HepG2 (cell line): ENCODE measurements at regions not wholly inside any gene's neighbourhood (a gene's known extent, or its start where the extent isn't known, plus 50 kb on each side); places are given as distances from the start of the nearest gene placed in this dataset.

ENCODE experiments used
- ATAC-seq: fragments of 200-7000 bp; cut with Tn5 transposase; 3 replicates; pipeline ENCODE4 v1.9.1; 2020; ENCODE audit warnings: mild to moderate bottlenecking, moderate library complexity
- BruUV-seq: library from RNA; stranded (reverse); fragments of 400-500 nt; replicated peaks from 2 replicates; lab custom pipeline; 2021; lab: Mats Ljungman, UMichigan
- CTCF ChIA-PET: fragments of 300-600 bp; formaldehyde crosslinking; extraction: SDS; loops from one replicate; lab custom pipeline; 2021; ENCODE audit warnings: low total read pairs, inconsistent platforms, low intra/inter-chr PET ratio; lab: Yijun Ruan, JAX
- POLR2A ChIA-PET: fragments of 350-600 bp; sonication (Branson Sonifier 250); formaldehyde crosslinking; loops from one replicate; lab custom pipeline; 2020; ENCODE audit warnings: antibody characterized with exemption, inconsistent platforms; lab: Yijun Ruan, JAX
- DNase-seq: peaks from one replicate; pipeline ENCODE4 v3.0.0-alpha.2; 2015; ENCODE audit warnings: low spot score
- FAIRE-seq: peaks from 3 replicates; lab custom pipeline; 2011; peaks lifted over from hg19 to GRCh38; lab: Jason Lieb, UNC
- H2AFZ ChIP-seq: one replicate; pipeline ENCODE4 v1.6.1; 2011; ENCODE audit warnings: low read length, inconsistent platforms
- H3K27ac ChIP-seq: fragments of 300-600 bp; 3 replicates; pipeline ENCODE4 v1.8.0; 2011; ENCODE audit warnings: mixed run types, mild to moderate bottlenecking, mixed read lengths, low read length, inconsistent platforms; ENCODE audit not compliant: insufficient read depth; ENCODE audit errors: extremely low read length
- H3K27me3 ChIP-seq, 2 experiments: fragments of 200-600 bp in 1 of 2; 2 replicates in 1 of 2; 3 replicates in 1 of 2; pipeline versions ENCODE4 v1.6.0 to v1.8.0; 2011; ENCODE audit warnings: low read length in 2 of 2, mild to moderate bottlenecking in 2 of 2, moderate library complexity in 2 of 2, inconsistent platforms in 1 of 2; ENCODE audit not compliant: insufficient read depth in 2 of 2, control insufficient read depth in 1 of 2
- H3K36me3 ChIP-seq, 2 experiments: fragments of 200-600 bp in 1 of 2; replicated peaks in 1 of 2; 2 replicates in 1 of 2; 3 replicates in 1 of 2; pipeline versions ENCODE4 v1.5.1 to v1.8.0; 2011; ENCODE audit warnings: low read length in 2 of 2, inconsistent platforms in 1 of 2; ENCODE audit not compliant: insufficient read depth in 2 of 2, control insufficient read depth in 1 of 2
- H3K4me1 ChIP-seq: 2 replicates; pipeline ENCODE4 v1.5.1; 2012; ENCODE audit warnings: low read length, inconsistent platforms; ENCODE audit not compliant: insufficient read depth
- H3K4me2 ChIP-seq: 2 replicates; pipeline ENCODE4 v1.6.0; 2011; ENCODE audit warnings: low read depth, low read length, inconsistent platforms
- H3K4me3 ChIP-seq, 3 experiments: fragments of 200-600 bp in 1 of 3; sonication (generic), shearing (Covaris generic) in 1 of 3; replicated peaks in 1 of 3; 2 replicates each; pipeline ENCODE4 v1.5.1; 2011 to 2016; ENCODE audit warnings: low read length in 3 of 3, inconsistent platforms in 2 of 3, low read depth in 2 of 3, mild to moderate bottlenecking in 2 of 3, control low read depth in 1 of 3, mixed read lengths in 1 of 3; ENCODE audit not compliant: insufficient read depth in 1 of 3
- H3K79me2 ChIP-seq: one replicate; pipeline ENCODE4 v1.6.1; 2011; ENCODE audit warnings: low read length, inconsistent platforms; ENCODE audit not compliant: insufficient read depth
- H3K9ac ChIP-seq: 2 replicates; pipeline ENCODE4 v1.6.0; 2011; ENCODE audit warnings: mild to moderate bottlenecking, low read depth, low read length, inconsistent platforms; ENCODE audit not compliant: insufficient read depth
- H3K9me3 ChIP-seq: 2 replicates; pipeline ENCODE4 v1.5.1; 2012; ENCODE audit warnings: mild to moderate bottlenecking, low read length
- H4K20me1 ChIP-seq: 2 replicates; pipeline ENCODE4 v1.6.0; 2011; ENCODE audit warnings: inconsistent platforms, mild to moderate bottlenecking, low read length, moderate library complexity; ENCODE audit not compliant: insufficient read depth
- ARNT ChIP-seq: fragments of 450-650 bp; IDR thresholded peaks from 2 replicates; pipeline ENCODE4 v1.6.1; 2017
- CERS6 ChIP-seq: sonication (generic); formaldehyde crosslinking; IDR thresholded peaks from 2 replicates; pipeline ENCODE4 v1.5.0; 2020; ENCODE audit warnings: missing genetic modification reagents
- HNRNPH1 ChIP-seq: fragments of 200-400 bp; formaldehyde crosslinking; optimal IDR thresholded peaks from 2 replicates; pipeline ENCODE3; 2017; ENCODE audit warnings: mild to moderate bottlenecking, low read depth, low read length
- ISX ChIP-seq: sonication (generic); formaldehyde crosslinking; conservative IDR thresholded peaks from 2 replicates; pipeline ENCODE4 v1.5.0; 2020; ENCODE audit warnings: missing genetic modification reagents
- NFYB ChIP-seq: sonication (generic); formaldehyde crosslinking; IDR thresholded peaks from 2 replicates; pipeline ENCODE4 v1.4.0; 2020; ENCODE audit warnings: missing genetic modification reagents
- PLRG1 ChIP-seq: fragments of 450-650 bp; conservative IDR thresholded peaks from 2 replicates; pipeline ENCODE4 v1.6.1; 2016
- SMC3 ChIP-seq: IDR thresholded peaks from 2 replicates; pipeline ENCODE4 v1.6.1; 2011; ENCODE audit warnings: low read length, improper control_type of control experiment
- SOX5 ChIP-seq: IDR thresholded peaks from 2 replicates; pipeline ENCODE4 v1.6.1; 2016; ENCODE audit warnings: borderline replicate concordance
- YEATS2 ChIP-seq: sonication (generic); formaldehyde crosslinking; IDR thresholded peaks from 2 replicates; pipeline ENCODE4 v1.4.0; 2020; ENCODE audit warnings: missing genetic modification reagents, borderline replicate concordance
- ZBTB42 ChIP-seq: sonication (generic); formaldehyde crosslinking; IDR thresholded peaks from 2 replicates; pipeline ENCODE4 v1.5.0; 2020; ENCODE audit warnings: mild to moderate bottlenecking, missing genetic modification reagents
- ZFP36 ChIP-seq: fragments of 150-350 bp; IDR thresholded peaks from 2 replicates; pipeline ENCODE4 v1.6.1; 2018; ENCODE audit warnings: borderline replicate concordance, low read length, low read depth; ENCODE audit not compliant: partially characterized antibody
- ZNF124 ChIP-seq: sonication (generic); formaldehyde crosslinking; IDR thresholded peaks from 2 replicates; pipeline ENCODE4 v1.4.0; 2020; ENCODE audit warnings: missing genetic modification reagents
- ZNF263 ChIP-seq: sonication (generic); formaldehyde crosslinking; IDR thresholded peaks from 2 replicates; pipeline ENCODE4 v1.4.0; 2020; ENCODE audit warnings: missing genetic modification reagents
- ZNF75D ChIP-seq: sonication (generic); formaldehyde crosslinking; IDR thresholded peaks from 2 replicates; pipeline ENCODE4 v1.8.1; 2023; ENCODE audit warnings: missing genetic modification reagents, mild to moderate bottlenecking, borderline replicate concordance
- ZSCAN25 ChIP-seq: sonication (generic); formaldehyde crosslinking; IDR thresholded peaks from 2 replicates; pipeline ENCODE4 v1.8.0; 2022; ENCODE audit warnings: mild to moderate bottlenecking, missing genetic modification reagents
- in situ Hi-C: cut with HindIII; loops from 2 replicates; pipeline ENCODE4 v1.10.0; 2017; ENCODE audit warnings: low pct_unique_long_range_greater_than_20kb; ENCODE audit not compliant: extremely low pct_ligation_motif_present
- intact Hi-C: fragments of 100-400 bp; cut with micrococcal nuclease; formaldehyde crosslinking; loops from one replicate; pipeline ENCODE4 v1.10.0; 2022; ENCODE audit not compliant: unreplicated experiment
- TF ChIP-seq, protein P1 (sequence below): IDR thresholded peaks from 2 replicates; pipeline ENCODE4 v1.6.1; 2016; ENCODE audit warnings: low read depth, missing genetic modification reagents, missing compliant biosample characterization
- TF ChIP-seq, protein P2 (sequence below): sonication (generic); formaldehyde crosslinking; IDR thresholded peaks from 2 replicates; pipeline ENCODE4 v1.5.1; 2020; ENCODE audit warnings: missing genetic modification reagents, mild to moderate bottlenecking, borderline replicate concordance

GRCh38 chr6:155580904-155581303 is 125.3 kb upstream of the NOX3 start (continued):
- TF ChIP-seq SMC3 (peak; percentile 6; the same call in 1 of the 2 replicates), SOX5 (CRISPR knock-in tag) (no peak), CERS6 (CRISPR knock-in tag) (no peak)

DNA sequence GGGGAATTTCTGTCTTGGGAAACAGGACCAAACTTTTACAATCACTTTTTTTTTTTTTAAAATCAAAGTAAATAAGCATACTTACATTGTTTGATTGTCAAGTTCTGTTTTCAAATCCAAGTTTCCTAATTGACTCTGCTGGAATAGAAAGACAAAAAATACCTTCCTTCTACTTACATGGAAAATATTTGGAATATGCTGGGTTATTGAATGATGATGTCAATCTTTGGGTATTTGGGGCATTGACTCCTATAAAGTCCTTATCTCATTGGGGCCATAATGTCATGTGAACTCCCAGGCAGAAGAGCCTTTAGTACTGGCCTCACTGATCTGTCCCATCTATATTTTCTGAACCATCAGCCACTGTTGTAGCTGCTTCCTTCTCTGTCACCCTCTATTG is 122.6 kb upstream of the NOX3 start:
- Histone ChIP-seq H4K20me1 (no peaks in the 10 kb centered on the region), H2AFZ (no peak overlapping the region), H3K9me3 (no peaks in the 10 kb centered on the region), H3K27me3 (no peaks in the 10 kb centered on the region; a peak in 2 of 5 replicates), H3K4me3 (no peak overlapping the region), H3K9ac (no peak overlapping the region), H3K4me2 (no peak overlapping the region), H3K36me3 (no peaks in the 10 kb centered on the region), H3K4me1 (no peaks in the 10 kb centered on the region), H3K79me2 (no peaks in the 10 kb centered on the region), H3K27ac (no peak overlapping the region)
- in situ Hi-C loops = no loop called here
- ChIA-PET CTCF (no interaction called here), POLR2A (no interaction called here)
- no peak for ATAC-seq
- no peak for TF ChIP-seq NFYB
- TF ChIP-seq ISX = no peak
- TF ChIP-seq HNRNPH1 = no peak
- TF ChIP-seq, protein P1, sequence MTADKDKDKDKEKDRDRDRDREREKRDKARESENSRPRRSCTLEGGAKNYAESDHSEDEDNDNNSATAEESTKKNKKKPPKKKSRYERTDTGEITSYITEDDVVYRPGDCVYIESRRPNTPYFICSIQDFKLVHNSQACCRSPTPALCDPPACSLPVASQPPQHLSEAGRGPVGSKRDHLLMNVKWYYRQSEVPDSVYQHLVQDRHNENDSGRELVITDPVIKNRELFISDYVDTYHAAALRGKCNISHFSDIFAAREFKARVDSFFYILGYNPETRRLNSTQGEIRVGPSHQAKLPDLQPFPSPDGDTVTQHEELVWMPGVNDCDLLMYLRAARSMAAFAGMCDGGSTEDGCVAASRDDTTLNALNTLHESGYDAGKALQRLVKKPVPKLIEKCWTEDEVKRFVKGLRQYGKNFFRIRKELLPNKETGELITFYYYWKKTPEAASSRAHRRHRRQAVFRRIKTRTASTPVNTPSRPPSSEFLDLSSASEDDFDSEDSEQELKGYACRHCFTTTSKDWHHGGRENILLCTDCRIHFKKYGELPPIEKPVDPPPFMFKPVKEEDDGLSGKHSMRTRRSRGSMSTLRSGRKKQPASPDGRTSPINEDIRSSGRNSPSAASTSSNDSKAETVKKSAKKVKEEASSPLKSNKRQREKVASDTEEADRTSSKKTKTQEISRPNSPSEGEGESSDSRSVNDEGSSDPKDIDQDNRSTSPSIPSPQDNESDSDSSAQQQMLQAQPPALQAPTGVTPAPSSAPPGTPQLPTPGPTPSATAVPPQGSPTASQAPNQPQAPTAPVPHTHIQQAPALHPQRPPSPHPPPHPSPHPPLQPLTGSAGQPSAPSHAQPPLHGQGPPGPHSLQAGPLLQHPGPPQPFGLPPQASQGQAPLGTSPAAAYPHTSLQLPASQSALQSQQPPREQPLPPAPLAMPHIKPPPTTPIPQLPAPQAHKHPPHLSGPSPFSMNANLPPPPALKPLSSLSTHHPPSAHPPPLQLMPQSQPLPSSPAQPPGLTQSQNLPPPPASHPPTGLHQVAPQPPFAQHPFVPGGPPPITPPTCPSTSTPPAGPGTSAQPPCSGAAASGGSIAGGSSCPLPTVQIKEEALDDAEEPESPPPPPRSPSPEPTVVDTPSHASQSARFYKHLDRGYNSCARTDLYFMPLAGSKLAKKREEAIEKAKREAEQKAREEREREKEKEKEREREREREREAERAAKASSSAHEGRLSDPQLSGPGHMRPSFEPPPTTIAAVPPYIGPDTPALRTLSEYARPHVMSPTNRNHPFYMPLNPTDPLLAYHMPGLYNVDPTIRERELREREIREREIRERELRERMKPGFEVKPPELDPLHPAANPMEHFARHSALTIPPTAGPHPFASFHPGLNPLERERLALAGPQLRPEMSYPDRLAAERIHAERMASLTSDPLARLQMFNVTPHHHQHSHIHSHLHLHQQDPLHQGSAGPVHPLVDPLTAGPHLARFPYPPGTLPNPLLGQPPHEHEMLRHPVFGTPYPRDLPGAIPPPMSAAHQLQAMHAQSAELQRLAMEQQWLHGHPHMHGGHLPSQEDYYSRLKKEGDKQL (CRISPR knock-in tag) = no peak
- no peak for TF ChIP-seq ZNF263
- no peak for TF ChIP-seq ZNF124 (CRISPR knock-in tag)
- no peak for TF ChIP-seq ZFP36
- TF ChIP-seq, protein P2, sequence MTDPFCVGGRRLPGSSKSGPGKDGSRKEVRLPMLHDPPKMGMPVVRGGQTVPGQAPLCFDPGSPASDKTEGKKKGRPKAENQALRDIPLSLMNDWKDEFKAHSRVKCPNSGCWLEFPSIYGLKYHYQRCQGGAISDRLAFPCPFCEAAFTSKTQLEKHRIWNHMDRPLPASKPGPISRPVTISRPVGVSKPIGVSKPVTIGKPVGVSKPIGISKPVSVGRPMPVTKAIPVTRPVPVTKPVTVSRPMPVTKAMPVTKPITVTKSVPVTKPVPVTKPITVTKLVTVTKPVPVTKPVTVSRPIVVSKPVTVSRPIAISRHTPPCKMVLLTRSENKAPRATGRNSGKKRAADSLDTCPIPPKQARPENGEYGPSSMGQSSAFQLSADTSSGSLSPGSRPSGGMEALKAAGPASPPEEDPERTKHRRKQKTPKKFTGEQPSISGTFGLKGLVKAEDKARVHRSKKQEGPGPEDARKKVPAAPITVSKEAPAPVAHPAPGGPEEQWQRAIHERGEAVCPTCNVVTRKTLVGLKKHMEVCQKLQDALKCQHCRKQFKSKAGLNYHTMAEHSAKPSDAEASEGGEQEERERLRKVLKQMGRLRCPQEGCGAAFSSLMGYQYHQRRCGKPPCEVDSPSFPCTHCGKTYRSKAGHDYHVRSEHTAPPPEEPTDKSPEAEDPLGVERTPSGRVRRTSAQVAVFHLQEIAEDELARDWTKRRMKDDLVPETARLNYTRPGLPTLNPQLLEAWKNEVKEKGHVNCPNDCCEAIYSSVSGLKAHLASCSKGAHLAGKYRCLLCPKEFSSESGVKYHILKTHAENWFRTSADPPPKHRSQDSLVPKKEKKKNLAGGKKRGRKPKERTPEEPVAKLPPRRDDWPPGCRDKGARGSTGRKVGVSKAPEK (CRISPR knock-in tag) = no peak
- TF ChIP-seq ZSCAN25 (CRISPR knock-in tag) = no peak
- TF ChIP-seq ARNT = no peak
- TF ChIP-seq ZBTB42 (CRISPR knock-in tag) = no peak
- TF ChIP-seq PLRG1 = no peak
- no peak for TF ChIP-seq YEATS2 (CRISPR knock-in tag)
- TF ChIP-seq ZNF75D (CRISPR knock-in tag) = no peak
- no peak for DNase-seq
- no peak for FAIRE-seq
- intact Hi-C loops = no loop called here
- no TSS peak for BruUV-seq
